AG04449 (cell line): ENCODE measurements at regions not wholly inside any gene's neighbourhood (a gene's known extent, or its start where the extent isn't known, plus 50 kb on each side); places are given as distances from the start of the nearest gene placed in this dataset.

Experiments
- CTCF ChIA-PET: fragments of 350-600 bp; formaldehyde crosslinking; extraction: SDS; loops from one replicate; lab custom pipeline; 2021; ENCODE audit warnings: antibody characterized with exemption; lab: Yijun Ruan, JAX
- POLR2A ChIA-PET: fragments of 400-600, 350-600 bp; formaldehyde crosslinking; extraction: SDS; loops from one replicate; lab custom pipeline; 2020; ENCODE audit warnings: antibody characterized with exemption, inconsistent platforms; lab: Yijun Ruan, JAX
- DNase-seq: peaks from one replicate; pipeline ENCODE4 v3.0.0-alpha.2; 2010; ENCODE audit warnings: low read depth, low spot score
- H3K4me3 ChIP-seq: 2 replicates; pipeline ENCODE4 v1.5.1; 2011; ENCODE audit warnings: low read depth, mild to moderate bottlenecking, control low read depth, low read length
- TF ChIP-seq, protein P1 (sequence below): IDR thresholded peaks from one replicate; pipeline ENCODE4 v1.5.1; 2011; ENCODE audit warnings: mild to moderate bottlenecking, moderate library complexity, low read length, control low read depth, inconsistent platforms; ENCODE audit not compliant: insufficient read depth; ENCODE audit errors: missing control alignments

DNA sequence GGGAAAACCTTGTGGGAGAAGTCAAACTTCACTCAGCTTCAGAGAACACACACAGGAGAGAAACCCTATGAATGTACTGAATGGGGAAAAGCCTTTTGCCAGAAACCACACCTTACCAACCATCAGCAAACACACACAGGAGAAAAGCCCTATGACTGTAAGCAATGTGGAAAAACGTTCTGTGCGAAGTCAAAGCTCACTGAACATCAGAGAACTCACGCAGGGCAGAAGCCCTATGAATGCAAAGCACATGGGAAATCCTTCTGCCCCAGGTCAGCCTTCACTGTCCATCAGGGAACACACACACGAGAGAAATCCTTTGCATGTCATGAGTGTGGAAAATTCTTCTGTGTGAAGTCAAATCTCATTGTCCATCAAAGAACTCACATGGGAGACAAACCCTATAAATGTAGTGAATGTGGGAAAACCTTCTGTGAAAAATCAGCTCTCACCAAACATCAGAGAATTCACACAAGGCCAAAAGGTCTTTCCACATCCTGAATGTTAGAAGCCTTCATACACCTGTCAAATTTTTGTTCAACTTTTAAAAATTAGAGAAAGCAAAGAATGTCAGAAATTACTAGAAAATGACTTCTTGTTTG, 199.4 kb downstream of the SMIM20 start:
- no peak for DNase-seq
- ChIA-PET POLR2A (no interaction called here), CTCF (interaction anchor here (1.2 to 2.2 kb wide), 2 partner anchors 10 to 31 kb away, joined by 4 to 6 read pairs; no protein-coding TSS in a partner anchor)
- H3K4me3 ChIP-seq: no peak overlapping the region
- TF ChIP-seq, protein P1, sequence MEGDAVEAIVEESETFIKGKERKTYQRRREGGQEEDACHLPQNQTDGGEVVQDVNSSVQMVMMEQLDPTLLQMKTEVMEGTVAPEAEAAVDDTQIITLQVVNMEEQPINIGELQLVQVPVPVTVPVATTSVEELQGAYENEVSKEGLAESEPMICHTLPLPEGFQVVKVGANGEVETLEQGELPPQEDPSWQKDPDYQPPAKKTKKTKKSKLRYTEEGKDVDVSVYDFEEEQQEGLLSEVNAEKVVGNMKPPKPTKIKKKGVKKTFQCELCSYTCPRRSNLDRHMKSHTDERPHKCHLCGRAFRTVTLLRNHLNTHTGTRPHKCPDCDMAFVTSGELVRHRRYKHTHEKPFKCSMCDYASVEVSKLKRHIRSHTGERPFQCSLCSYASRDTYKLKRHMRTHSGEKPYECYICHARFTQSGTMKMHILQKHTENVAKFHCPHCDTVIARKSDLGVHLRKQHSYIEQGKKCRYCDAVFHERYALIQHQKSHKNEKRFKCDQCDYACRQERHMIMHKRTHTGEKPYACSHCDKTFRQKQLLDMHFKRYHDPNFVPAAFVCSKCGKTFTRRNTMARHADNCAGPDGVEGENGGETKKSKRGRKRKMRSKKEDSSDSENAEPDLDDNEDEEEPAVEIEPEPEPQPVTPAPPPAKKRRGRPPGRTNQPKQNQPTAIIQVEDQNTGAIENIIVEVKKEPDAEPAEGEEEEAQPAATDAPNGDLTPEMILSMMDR: no peak

DNA sequence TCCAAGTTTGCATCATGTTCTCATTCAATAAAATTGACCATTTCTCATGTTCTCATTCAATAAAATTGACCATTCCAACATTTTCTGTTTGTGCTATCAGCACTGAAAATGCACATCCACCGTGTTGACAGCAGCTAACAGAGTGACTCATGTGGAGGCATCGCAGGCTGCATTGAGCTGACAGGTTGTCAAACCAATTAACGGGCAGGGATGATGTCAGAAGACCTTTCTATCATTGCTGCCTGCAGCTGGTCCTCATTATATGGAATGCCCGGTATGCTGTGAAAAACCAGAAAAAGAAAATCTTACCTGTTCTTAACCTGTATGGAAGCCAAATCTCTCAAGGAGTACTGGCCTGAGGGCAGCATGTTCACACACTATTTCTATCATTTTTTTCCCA, 202.0 kb downstream of the SMIM20 start:
- TF ChIP-seq, protein P1: no peak
- DNase-seq: no peak
- H3K4me3 ChIP-seq: no peak overlapping the region
- ChIA-PET POLR2A (no interaction called here), CTCF (interaction anchor here (1.3 kb wide), 2 partner anchors 9 to 33 kb away, joined by 3 to 4 read pairs; no protein-coding TSS in a partner anchor)

DNA sequence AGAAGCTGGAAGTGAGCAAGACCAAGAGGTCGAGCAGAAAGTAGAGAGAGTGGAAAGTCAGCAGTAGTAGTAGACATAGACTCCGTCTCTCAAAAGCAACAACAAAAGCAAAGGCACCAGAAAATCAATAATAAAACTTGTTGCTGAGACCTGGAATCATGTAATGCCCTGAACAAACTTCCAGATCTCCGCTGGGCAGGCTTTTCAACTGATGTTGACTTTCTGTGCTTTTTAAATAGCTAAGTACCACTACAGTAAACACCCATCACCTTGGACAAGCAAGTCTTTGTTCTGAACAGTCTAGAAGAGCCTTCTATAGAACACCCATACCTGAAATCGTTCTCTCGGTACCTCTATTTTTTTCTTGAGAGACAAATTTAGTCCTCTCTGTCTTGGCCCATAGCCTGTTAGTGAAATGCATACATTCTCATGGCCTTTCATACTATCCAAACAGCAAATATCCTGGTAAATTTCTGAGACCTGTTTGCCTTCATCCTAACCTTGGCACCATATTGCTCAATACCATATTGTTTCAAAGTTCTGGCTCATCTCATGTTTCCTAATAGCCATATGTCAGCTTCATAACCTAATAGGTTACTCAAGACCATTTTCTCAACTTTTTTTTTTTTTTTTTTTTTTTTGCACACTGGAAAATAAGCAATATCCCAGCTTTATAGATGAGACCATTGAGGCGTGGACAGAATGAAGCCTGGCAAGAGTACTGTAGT, 200.6 kb upstream of the RBPJ start:
- ChIA-PET CTCF (interaction anchor here (1.2 kb wide), 1 partner anchor 22 kb away, joined by 3 read pairs; no protein-coding TSS in a partner anchor), POLR2A (no interaction called here)
- DNase-seq: no peak
- H3K4me3 ChIP-seq: no peak overlapping the region
- TF ChIP-seq, protein P1: no peak

DNA sequence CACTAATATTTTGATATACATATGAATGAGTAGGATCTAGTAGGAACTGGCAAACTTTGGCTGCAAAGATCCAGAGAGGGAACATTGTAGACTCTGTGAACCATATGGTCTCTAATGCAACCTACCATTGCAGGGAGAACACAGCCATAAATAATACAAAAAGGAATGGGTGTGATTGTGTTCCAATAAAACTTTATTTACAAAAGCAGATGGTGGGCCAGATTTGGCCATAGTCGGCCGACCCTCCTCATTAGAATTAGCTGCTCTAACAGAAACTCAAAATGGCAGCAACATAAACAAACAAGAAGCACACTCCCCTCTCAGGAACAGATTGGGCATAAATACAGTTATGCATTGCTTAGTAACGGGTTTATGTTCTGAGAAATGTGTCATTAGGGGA, 198.1 kb upstream of the RBPJ start:
- no peak overlapping the region for H3K4me3 ChIP-seq
- ChIA-PET POLR2A (no interaction called here), CTCF (no interaction called here)
- TF ChIP-seq, protein P1: no peak
- no peak for DNase-seq

DNA sequence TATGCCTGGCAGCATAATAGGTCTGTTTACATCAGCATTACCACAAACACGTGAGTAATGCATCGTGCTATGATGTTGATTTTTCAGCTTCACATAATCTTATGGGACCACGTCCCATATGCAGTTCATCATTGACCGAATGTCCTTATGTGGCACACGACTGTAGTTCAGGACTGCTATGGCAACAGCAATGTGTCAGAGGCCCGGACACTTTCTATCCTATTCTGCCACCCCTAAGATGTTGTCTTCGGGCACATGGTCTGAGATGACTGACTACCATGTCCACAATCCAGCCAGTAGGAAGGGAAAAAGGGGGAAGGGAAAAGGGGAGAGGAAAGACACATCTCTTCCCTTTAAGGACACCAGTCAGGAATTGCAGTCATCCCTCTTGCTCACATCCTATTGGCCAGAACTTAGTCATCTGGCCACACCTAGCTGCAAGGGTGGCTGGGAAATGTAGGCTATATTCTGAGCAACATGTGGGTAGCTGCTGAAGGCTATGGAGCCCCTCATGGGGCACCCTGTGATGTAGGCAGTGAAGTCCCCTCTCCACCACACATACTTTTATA, 196.0 kb upstream of the RBPJ start:
- POLR2A ChIA-PET: no interaction called here
- TF ChIP-seq, protein P1: no peak
- CTCF ChIA-PET: no interaction called here
- H3K4me3 ChIP-seq: no peak overlapping the region
- no peak for DNase-seq

DNA sequence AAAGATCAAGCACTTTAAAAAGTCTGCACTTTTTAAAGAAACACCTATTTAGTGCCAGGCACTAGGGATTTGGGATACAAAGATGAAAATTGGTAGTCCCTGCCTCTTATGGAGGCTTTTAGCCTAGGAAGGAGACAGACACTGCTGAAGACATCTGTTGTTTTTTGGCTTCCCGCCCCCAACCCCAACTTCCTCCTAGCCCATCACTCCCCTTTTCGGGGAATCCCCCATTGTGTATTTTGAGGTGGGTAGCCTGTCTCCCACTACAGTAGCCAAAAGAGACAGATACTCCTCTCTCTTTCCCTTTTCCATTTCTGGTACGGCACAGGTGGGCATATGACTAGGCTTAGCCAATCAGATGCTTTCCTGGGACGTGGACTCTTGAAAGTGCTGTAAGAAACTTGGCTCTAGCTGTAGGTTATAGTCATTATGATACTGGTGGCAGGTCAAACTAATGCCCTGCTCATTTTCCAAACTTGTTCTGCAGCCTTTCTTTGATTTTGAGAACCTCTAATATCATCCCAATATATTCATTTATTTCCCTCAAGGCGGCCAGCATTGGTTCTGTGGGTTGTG, 194.6 kb upstream of the RBPJ start:
- TF ChIP-seq, protein P1: no peak
- CTCF ChIA-PET: interaction anchor here (0.7 to 1.1 kb wide), 2 partner anchors 12 to 44 kb away, joined by 3 read pairs; no protein-coding TSS in a partner anchor
- POLR2A ChIA-PET: no interaction called here
- no peak overlapping the region for H3K4me3 ChIP-seq
- DNase-seq: no peak
